ENCODE measurements at regions not wholly inside any gene's neighbourhood (a gene's known extent, or its start where the extent isn't known, plus 50 kb on each side); places are given as distances from the start of the nearest gene placed in this dataset.

DNA sequence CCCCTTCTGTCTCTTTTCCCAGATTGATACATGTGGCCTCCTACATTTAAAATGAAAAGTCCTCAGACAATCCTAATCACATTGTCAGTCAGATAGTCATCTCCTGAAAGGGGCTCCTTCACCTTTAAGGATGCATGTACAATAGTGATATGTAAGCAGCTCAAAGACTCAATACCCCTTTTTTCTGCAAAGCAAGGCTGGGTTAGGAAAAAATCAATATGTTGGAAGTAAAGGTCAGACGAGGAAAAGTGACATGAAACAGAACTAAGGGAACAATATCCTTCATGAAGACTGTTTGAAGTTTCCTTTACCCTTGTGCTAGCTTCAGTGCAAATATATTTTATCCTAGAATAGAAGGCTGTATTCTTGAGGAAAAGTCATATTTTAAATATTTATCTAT is 539.3 kb downstream of the NR2F2 start:
- no peaks in the 10 kb centered on the region for H3K27me3 ChIP-seq (ENCODE audit: control insufficient read depth, insufficient read depth, low read length)
- no peaks in the 10 kb centered on the region for H3K79me1 ChIP-seq (ENCODE audit: low read depth in 1 of 2, low read length in 2 of 2)
- no peak overlapping the region for H3K23ac ChIP-seq (ENCODE audit: low read depth, low read length)
- H2AK5ac ChIP-seq (ENCODE audit: low read depth, low read length): no peak overlapping the region
- H4K20me1 ChIP-seq (ENCODE audit: insufficient read depth, low read length): no peaks in the 10 kb centered on the region
- CTCF ChIA-PET: no interaction called here
- H3K18ac ChIP-seq (ENCODE audit: low read depth, low read length): no peak overlapping the region
- WGBS, 2 experiments (ENCODE audit: extremely low coverage in 2 of 2, insufficient read length in 1 of 2): no CpG with 5 or more reads among the region's 1 CpG
- POLR2A ChIA-PET (ENCODE audit: unreplicated experiment): no interaction called here
- H2BK120ac ChIP-seq (ENCODE audit: low read depth, low read length): no peak overlapping the region
- no peak overlapping the region for H4K91ac ChIP-seq (ENCODE audit: insufficient read depth, low read depth, low read length)
- no peak overlapping the region for H2BK5ac ChIP-seq (ENCODE audit: low read depth, low read length, poor library complexity, severe bottlenecking)
- H4K8ac ChIP-seq (ENCODE audit: low read depth in 2 of 2, low read length in 2 of 2): no peak overlapping the region
- no peak overlapping the region for H2BK15ac ChIP-seq (ENCODE audit: low read depth, low read length)
- H3K9ac ChIP-seq (ENCODE audit: low read depth, low read length): no peak overlapping the region
- no peak overlapping the region for H3K14ac ChIP-seq (replicated peaks; ENCODE audit: low read depth, low read length)
- ATAC-seq (ENCODE audit: low read depth): no peak
- no peak overlapping the region for H2AFZ ChIP-seq (replicated peaks; ENCODE audit: low read length, poor library complexity)
- H2BK20ac ChIP-seq (ENCODE audit: low read depth, low read length): no peak overlapping the region
- no peak for TF ChIP-seq MAZ (IDR thresholded peaks at IDR 0.05; ENCODE audit: borderline replicate concordance, low read depth, low read length)
- TF ChIP-seq RCOR1 (IDR thresholded peaks at IDR 0.05; ENCODE audit: insufficient replicate concordance, low read length): no peak
- no peak for TF ChIP-seq NFE2L2 (IDR thresholded peaks at IDR 0.05; ENCODE audit: low read depth, low read length)
- TF ChIP-seq, protein P1, sequence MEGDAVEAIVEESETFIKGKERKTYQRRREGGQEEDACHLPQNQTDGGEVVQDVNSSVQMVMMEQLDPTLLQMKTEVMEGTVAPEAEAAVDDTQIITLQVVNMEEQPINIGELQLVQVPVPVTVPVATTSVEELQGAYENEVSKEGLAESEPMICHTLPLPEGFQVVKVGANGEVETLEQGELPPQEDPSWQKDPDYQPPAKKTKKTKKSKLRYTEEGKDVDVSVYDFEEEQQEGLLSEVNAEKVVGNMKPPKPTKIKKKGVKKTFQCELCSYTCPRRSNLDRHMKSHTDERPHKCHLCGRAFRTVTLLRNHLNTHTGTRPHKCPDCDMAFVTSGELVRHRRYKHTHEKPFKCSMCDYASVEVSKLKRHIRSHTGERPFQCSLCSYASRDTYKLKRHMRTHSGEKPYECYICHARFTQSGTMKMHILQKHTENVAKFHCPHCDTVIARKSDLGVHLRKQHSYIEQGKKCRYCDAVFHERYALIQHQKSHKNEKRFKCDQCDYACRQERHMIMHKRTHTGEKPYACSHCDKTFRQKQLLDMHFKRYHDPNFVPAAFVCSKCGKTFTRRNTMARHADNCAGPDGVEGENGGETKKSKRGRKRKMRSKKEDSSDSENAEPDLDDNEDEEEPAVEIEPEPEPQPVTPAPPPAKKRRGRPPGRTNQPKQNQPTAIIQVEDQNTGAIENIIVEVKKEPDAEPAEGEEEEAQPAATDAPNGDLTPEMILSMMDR (conservative IDR thresholded peaks at IDR 0.05; ENCODE audit: low read depth, low read length): no peak
- no peak for TF ChIP-seq MXI1 (IDR thresholded peaks at IDR 0.05; ENCODE audit: borderline replicate concordance, low read depth, low read length)
- no peak for TF ChIP-seq SMC3 (IDR thresholded peaks at IDR 0.05; ENCODE audit: low read depth, low read length)
- TF ChIP-seq RFX5 (IDR thresholded peaks at IDR 0.05; ENCODE audit: low read depth, low read length): no peak
- TF ChIP-seq, protein P2, sequence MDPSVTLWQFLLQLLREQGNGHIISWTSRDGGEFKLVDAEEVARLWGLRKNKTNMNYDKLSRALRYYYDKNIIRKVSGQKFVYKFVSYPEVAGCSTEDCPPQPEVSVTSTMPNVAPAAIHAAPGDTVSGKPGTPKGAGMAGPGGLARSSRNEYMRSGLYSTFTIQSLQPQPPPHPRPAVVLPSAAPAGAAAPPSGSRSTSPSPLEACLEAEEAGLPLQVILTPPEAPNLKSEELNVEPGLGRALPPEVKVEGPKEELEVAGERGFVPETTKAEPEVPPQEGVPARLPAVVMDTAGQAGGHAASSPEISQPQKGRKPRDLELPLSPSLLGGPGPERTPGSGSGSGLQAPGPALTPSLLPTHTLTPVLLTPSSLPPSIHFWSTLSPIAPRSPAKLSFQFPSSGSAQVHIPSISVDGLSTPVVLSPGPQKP (IDR thresholded peaks at IDR 0.05; ENCODE audit: borderline replicate concordance, low read depth, low read length): no peak
- TF ChIP-seq BHLHE40 (IDR thresholded peaks at IDR 0.05; ENCODE audit: low read depth, low read length): no peak
- TF ChIP-seq RAD21 (IDR thresholded peaks at IDR 0.05; ENCODE audit: low read length): no peak
- TF ChIP-seq CHD1 (IDR thresholded peaks at IDR 0.05; ENCODE audit: low read depth, low read length): no peak
- no peak for TF ChIP-seq FOS (IDR thresholded peaks at IDR 0.05; ENCODE audit: low read depth, low read length)
- no peak for TF ChIP-seq MAFK (IDR thresholded peaks at IDR 0.05; ENCODE audit: low read depth, low read length)
- TF ChIP-seq, protein P3, sequence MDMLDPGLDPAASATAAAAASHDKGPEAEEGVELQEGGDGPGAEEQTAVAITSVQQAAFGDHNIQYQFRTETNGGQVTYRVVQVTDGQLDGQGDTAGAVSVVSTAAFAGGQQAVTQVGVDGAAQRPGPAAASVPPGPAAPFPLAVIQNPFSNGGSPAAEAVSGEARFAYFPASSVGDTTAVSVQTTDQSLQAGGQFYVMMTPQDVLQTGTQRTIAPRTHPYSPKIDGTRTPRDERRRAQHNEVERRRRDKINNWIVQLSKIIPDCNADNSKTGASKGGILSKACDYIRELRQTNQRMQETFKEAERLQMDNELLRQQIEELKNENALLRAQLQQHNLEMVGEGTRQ (IDR thresholded peaks at IDR 0.05; ENCODE audit: low read depth, low read length): no peak
- no peak for TF ChIP-seq POLR2A (IDR thresholded peaks at IDR 0.05; ENCODE audit: low read depth, low read length)
- no peak for TF ChIP-seq CEBPB (IDR thresholded peaks at IDR 0.05; ENCODE audit: low read depth, low read length)
- H3K36me3 ChIP-seq (ENCODE audit: control insufficient read depth, insufficient read depth, low read length): no peaks in the 10 kb centered on the region
- in situ Hi-C loops (cut with MboI; ENCODE audit: low sequenced_read_pairs): no loop called here
- H3K4me3 ChIP-seq (ENCODE audit: insufficient read depth, low read depth, low read length): no peak overlapping the region
- H4K5ac ChIP-seq (ENCODE audit: low read depth, low read length): no peak overlapping the region
- H3K4me2 ChIP-seq (ENCODE audit: low read depth, low read length): no peak overlapping the region
- no peak overlapping the region for H2AK9ac ChIP-seq (replicated peaks; ENCODE audit: low read depth, low read length, poor library complexity)
- H3K4me1 ChIP-seq (ENCODE audit: control insufficient read depth, insufficient read depth, low read length): no peaks in the 10 kb centered on the region
- intact Hi-C loops (cut with micrococcal nuclease): no loop called here
- no peak overlapping the region for H3K27ac ChIP-seq (ENCODE audit: insufficient read depth, low read length)
- no peak overlapping the region for H3K4ac ChIP-seq (ENCODE audit: low read depth, low read length)
- no peaks in the 10 kb centered on the region for H3K9me1 ChIP-seq (ENCODE audit: insufficient read depth, low read length)
- BruUV-seq (replicated peaks): no TSS peak
- dilution Hi-C loops (cut with HindIII; ENCODE audit: low sequenced_read_pairs, unreplicated experiment): no loop called here
- H3K9me3 ChIP-seq (ENCODE audit: control insufficient read depth, insufficient read depth, low read length): peaks cover 14% of the 10 kb centered on the region
- DNase-seq: no peak
- no peak overlapping the region for H3K56ac ChIP-seq (ENCODE audit: extremely low read depth, insufficient read depth, low read length)

All from IMR-90 (cell line).